B cell (primary cell): ENCODE measurements at regions not wholly inside any gene's neighbourhood (a gene's known extent, or its start where the extent isn't known, plus 50 kb on each side); places are given as distances from the start of the nearest gene placed in this dataset.

ENCODE experiments used
- ATAC-seq: fragments of 200-7000 bp; cut with Tn5 transposase; one replicate; pipeline ENCODE4 v1.10.0; 2021; ENCODE audit warnings: low read depth, mild to moderate bottlenecking, moderate number of reproducible peaks, moderate library complexity
- CTCF ChIA-PET: fragments of 350-600 bp; sonication (Branson Sonifier 250); formaldehyde crosslinking; loops from one replicate; lab custom pipeline; 2021; ENCODE audit warnings: antibody characterized with exemption, inconsistent platforms; lab: Charles Lee
- POLR2A ChIA-PET: fragments of 350-600 bp; sonication (Branson Sonifier 250); formaldehyde crosslinking; loops from one replicate; lab custom pipeline; 2021; ENCODE audit warnings: antibody characterized with exemption; lab: Charles Lee
- DNase-seq: peaks from one replicate; pipeline ENCODE4 v3.0.0; 2013
- H2AFZ ChIP-seq: 2 replicates; pipeline ENCODE4 v1.6.1; 2012; ENCODE audit warnings: mild to moderate bottlenecking, low read depth, low read length; ENCODE audit not compliant: insufficient read depth, poor library complexity, severe bottlenecking
- H3K27ac ChIP-seq, 2 donors: 1 replicate in 1 of 2; 2 replicates in 1 of 2; pipeline ENCODE4 v1.5.1; 2012 to 2013; ENCODE audit warnings: low read length in 2 of 2, mild to moderate bottlenecking in 2 of 2, moderate library complexity in 1 of 2
- H3K27me3 ChIP-seq, 4 experiments: fragments of 200-600 bp in 1 of 4; sonication (generic) in 1 of 4; replicated peaks in 1 of 4; 1 replicate in 2 of 4; 2 replicates in 2 of 4; pipeline versions ENCODE4 v1.6.1 to v1.7.0; 2013 to 2016; ENCODE audit warnings: low read length in 3 of 4, mild to moderate bottlenecking in 2 of 4, mixed read lengths in 1 of 4, moderate library complexity in 1 of 4; ENCODE audit not compliant: insufficient read depth in 4 of 4, control insufficient read depth in 3 of 4; ENCODE audit errors: control extremely low read depth in 1 of 4
- H3K36me3 ChIP-seq, 2 experiments: replicated peaks in 1 of 2; 1 replicate in 1 of 2; 2 replicates in 1 of 2; pipeline versions ENCODE4 v1.6.1 to v1.7.1; 2013; ENCODE audit warnings: low read length in 1 of 2; ENCODE audit not compliant: insufficient read depth in 2 of 2, control insufficient read depth in 1 of 2; ENCODE audit errors: control extremely low read depth in 1 of 2, extremely low read depth in 1 of 2
- H3K4me1 ChIP-seq, 2 donors: fragments of 200-600 bp in 1 of 2; sonication (generic) in 1 of 2; 1 replicate in 1 of 2; 2 replicates in 1 of 2; pipeline versions ENCODE4 v1.5.1 to v1.6.1; 2013 to 2017; ENCODE audit warnings: low read length in 2 of 2; ENCODE audit not compliant: control insufficient read depth in 2 of 2, insufficient read depth in 2 of 2
- H3K4me2 ChIP-seq: replicated peaks from 2 replicates; pipeline ENCODE3; 2012; ENCODE audit warnings: mild to moderate bottlenecking, low read depth, low read length; ENCODE audit not compliant: poor library complexity, severe bottlenecking
- H3K4me3 ChIP-seq, 5 experiments: fragments of 200-600 bp in 1 of 5; sonication (generic) in 1 of 5; 1 replicate in 3 of 5; 2 replicates in 2 of 5; pipeline versions ENCODE4 v1.5.1 to v1.7.0; 2011 to 2016; ENCODE audit warnings: low read length in 4 of 5, mild to moderate bottlenecking in 4 of 5, low read depth in 2 of 5, control low read depth in 1 of 5, moderate library complexity in 1 of 5; ENCODE audit not compliant: insufficient read depth in 1 of 5; ENCODE audit errors: control extremely low read depth in 1 of 5, extremely low read depth in 1 of 5
- H3K79me2 ChIP-seq: fragments of 200-600 bp; sonication (generic); one replicate; pipeline ENCODE4 v1.6.0; 2016; ENCODE audit warnings: low read length; ENCODE audit not compliant: control insufficient read depth, insufficient read depth
- H3K9ac ChIP-seq: fragments of 200-600 bp; sonication (generic); 2 replicates; pipeline ENCODE4 v1.6.1; 2017; ENCODE audit warnings: mild to moderate bottlenecking, low read length, moderate library complexity
- H3K9me3 ChIP-seq, 3 donors: one replicate each; pipeline versions ENCODE4 v1.6.1 to v1.7.1; 2013; ENCODE audit warnings: low read length in 2 of 3; ENCODE audit not compliant: control insufficient read depth in 2 of 3, insufficient read depth in 1 of 3; ENCODE audit errors: control extremely low read depth in 1 of 3
- H4K20me1 ChIP-seq: 2 replicates; pipeline ENCODE4 v1.6.0; 2012; ENCODE audit warnings: mild to moderate bottlenecking, low read length; ENCODE audit not compliant: insufficient read depth, control insufficient read depth, poor library complexity, severe bottlenecking
- H3K27ac Mint-ChIP-seq: one replicate; pipeline ENCODE4 v1.8.0; 2021; ENCODE audit warnings: mixed read lengths
- H3K27me3 Mint-ChIP-seq: one replicate; pipeline ENCODE4 v1.8.0; 2021; ENCODE audit warnings: mixed read lengths
- H3K4me1 Mint-ChIP-seq: one replicate; pipeline ENCODE4 v1.8.0; 2021; ENCODE audit warnings: mixed read lengths
- H3K4me3 Mint-ChIP-seq: one replicate; pipeline ENCODE4 v1.8.0; 2021; ENCODE audit warnings: mixed read lengths
- H3K9me3 Mint-ChIP-seq: one replicate; pipeline ENCODE4 v1.8.0; 2022; ENCODE audit warnings: mixed read lengths; ENCODE audit not compliant: insufficient read depth
- CTCF ChIP-seq: fragments of 200-600 bp; IDR thresholded peaks from one replicate; pipeline ENCODE4 v1.8.0; 2022; ENCODE audit warnings: antibody characterized with exemption, mild to moderate bottlenecking
- EZH2 ChIP-seq: IDR thresholded peaks from 2 replicates; pipeline ENCODE4 v1.6.1; 2012; ENCODE audit warnings: borderline replicate concordance, low read depth, mild to moderate bottlenecking, moderate library complexity, low read length; ENCODE audit not compliant: insufficient read depth, poor library complexity, severe bottlenecking
- WGBS: methylation state at CpG from one replicate; pipeline ENCODE4 v1.1.5; 2013; ENCODE audit warnings: missing lambda C conversion rate; ENCODE audit not compliant: insufficient coverage; 5-methylcytosine and 5-hydroxymethylcytosine counted together
- intact Hi-C: fragments of 100-400 bp; cut with micrococcal nuclease; formaldehyde crosslinking; loops from one replicate; pipeline ENCODE4 v1.10.0; 2022

DNA sequence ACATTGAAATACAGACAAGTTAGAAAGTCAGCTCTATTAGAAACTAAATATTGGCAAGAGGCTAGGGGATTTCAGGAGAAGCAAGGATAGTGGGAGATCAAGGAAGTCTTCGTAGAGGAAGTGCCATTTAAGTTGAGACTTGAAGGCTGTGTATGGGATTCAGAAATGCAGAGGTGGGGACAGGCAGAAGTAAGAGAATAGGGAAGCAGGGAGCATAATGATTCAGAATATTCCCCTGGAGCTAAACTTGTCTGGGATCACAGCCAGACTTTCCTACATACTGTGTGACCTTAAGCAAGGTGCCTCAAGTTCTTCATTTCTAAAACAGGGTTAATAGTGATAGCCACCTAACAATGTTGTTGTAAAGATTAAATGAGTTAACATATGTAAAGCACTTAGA is 108.8 kb downstream of the DDIT4L start:
- intact Hi-C loops: no loop called here
- H3K4me3 ChIP-seq: no peak overlapping the region
- H3K9me3 ChIP-seq: no peaks in the 10 kb centered on the region
- Mint-ChIP-seq H3K27me3 (no peaks in the 10 kb centered on the region), H3K4me3 (no peak overlapping the region), H3K4me1 (no peaks in the 10 kb centered on the region), H3K9me3 (no peaks in the 10 kb centered on the region), H3K27ac (no peak overlapping the region)
- H3K79me2 ChIP-seq: no peaks in the 10 kb centered on the region
- no peaks in the 10 kb centered on the region for H3K36me3 ChIP-seq
- ChIA-PET CTCF (interaction anchor here (3.5 kb wide), 1 partner anchor 11 kb away, joined by 15 read pairs; no protein-coding TSS in a partner anchor), POLR2A (no interaction called here)
- no peak overlapping the region for H3K27ac ChIP-seq
- no peak overlapping the region for H3K4me2 ChIP-seq
- no peaks in the 10 kb centered on the region for H4K20me1 ChIP-seq
- no peak overlapping the region for H3K9ac ChIP-seq
- peaks cover 0 to 3% (median 0%) of the 10 kb centered on the region in 4 experiments for H3K27me3 ChIP-seq
- DNase-seq (no peak), ATAC-seq (no peak)
- WGBS: 58% methylated on average over 1 of the region's 1 CpG
- H2AFZ ChIP-seq: no peak overlapping the region
- H3K4me1 ChIP-seq: no peaks in the 10 kb centered on the region
- TF ChIP-seq EZH2 (no peak), CTCF (no peak)

GRCh38 chr4:100079264-100079663 is 111.0 kb downstream of the DDIT4L start:
- no peaks in the 10 kb centered on the region for H3K9me3 Mint-ChIP-seq
- Histone ChIP-seq H3K4me2 (no peak overlapping the region), H4K20me1 (no peaks in the 10 kb centered on the region), H3K79me2 (no peaks in the 10 kb centered on the region), H3K27ac (no peak overlapping the region), H2AFZ (no peak overlapping the region), H3K9me3 (no peaks in the 10 kb centered on the region), H3K4me3 (no peak overlapping the region), H3K36me3 (no peaks in the 10 kb centered on the region), H3K9ac (no peak overlapping the region), H3K4me1 (no peaks in the 10 kb centered on the region), H3K27me3 (peaks cover 0 to 3% (median 1%) of the 10 kb centered on the region in 4 experiments)
- no peaks in the 10 kb centered on the region for H3K4me1 Mint-ChIP-seq
- no peak overlapping the region for H3K4me3 Mint-ChIP-seq
- TF ChIP-seq CTCF (no peak), EZH2 (no peak)
- ATAC-seq (no peak), DNase-seq (no peak)
- no peak overlapping the region for H3K27ac Mint-ChIP-seq
- peaks cover 11% of the 10 kb centered on the region for H3K27me3 Mint-ChIP-seq
- POLR2A ChIA-PET: no interaction called here
- CTCF ChIA-PET: interaction anchor here (0.9 kb wide), 1 partner anchor 15 kb away, joined by 4 read pairs; no protein-coding TSS in a partner anchor
- intact Hi-C loops: no loop called here
- WGBS: 71% methylated on average over 2 of the region's 3 CpGs
